Stomach (tissue), 8 donors: ENCODE measurements at regions not wholly inside any gene's neighbourhood (a gene's known extent, or its start where the extent isn't known, plus 50 kb on each side); places are given as distances from the start of the nearest gene placed in this dataset.

Source experiments
- DNase-seq, 2 donors: peaks; one replicate each; pipeline versions ENCODE4 v3.0.0 to v3.0.0-alpha.2; 2013 to 2019
- H3K27ac ChIP-seq, 5 donors: fragments of 200-600 bp in 4 of 5; sonication (generic) in 4 of 5; one replicate each; pipeline ENCODE4 v1.5.1; 2013 to 2019; ENCODE audit warnings: mild to moderate bottlenecking in 1 of 5, moderate library complexity in 1 of 5
- H3K27me3 ChIP-seq, 3 donors: fragments of 200-600 bp; sonication (generic); one replicate each; pipeline ENCODE4 v1.5.1; 2017 to 2019; ENCODE audit warnings: mixed run types in 1 of 3
- H3K36me3 ChIP-seq, 4 donors: fragments of 200-600 bp; sonication (generic); 1 replicate in 3 of 4; 2 replicates in 1 of 4; pipeline ENCODE4 v1.5.1; 2016 to 2019
- H3K4me1 ChIP-seq, 4 donors: fragments of 200-600 bp; sonication (generic); one replicate each; pipeline ENCODE4 v1.5.1; 2016 to 2019
- H3K4me3 ChIP-seq, 4 donors: fragments of 200-600 bp; sonication (generic) in 3 of 4; one replicate each; pipeline ENCODE4 v1.5.1; 2016 to 2019; ENCODE audit warnings: mild to moderate bottlenecking in 1 of 4
- H3K9me3 ChIP-seq, 4 donors: fragments of 200-600 bp; sonication (generic); one replicate each; pipeline ENCODE4 v1.5.1; 2016 to 2019
- CTCF ChIP-seq, 7 experiments: fragments of 450-650 bp in 4 of 7; fragments of 200-600 bp in 3 of 7; sonication (generic) in 3 of 7; IDR thresholded peaks; one replicate each; pipeline ENCODE4 v1.5.1; 2016 to 2019; ENCODE audit warnings: antibody characterized with exemption in 7 of 7, control low read depth in 2 of 7, mild to moderate bottlenecking in 1 of 7
- EP300 ChIP-seq: sonication (generic); formaldehyde crosslinking; IDR thresholded peaks from one replicate; pipeline ENCODE4 v1.6.1; 2017; ENCODE audit warnings: antibody characterized with exemption
- POLR2A ChIP-seq, 4 donors: fragments of 450-650 bp; IDR thresholded peaks; one replicate each; pipeline ENCODE4 v1.6.1; 2016; ENCODE audit warnings: antibody characterized with exemption in 4 of 4, control low read depth in 2 of 4, mild to moderate bottlenecking in 1 of 4, moderate library complexity in 1 of 4
- POLR2AphosphoS5 ChIP-seq, 3 donors: sonication (generic); formaldehyde crosslinking; IDR thresholded peaks; one replicate each; pipeline ENCODE4 v1.6.1; 2016; ENCODE audit warnings: antibody characterized with exemption in 3 of 3
- WGBS, 5 donors: extraction: QIAGEN DNeasy Blood & Tissue Kit in 3 of 5; methylation state at CpG; one replicate each; pipeline versions ENCODE4 v1.1.5 to v1.1.7; 2013 to 2018; 5-methylcytosine and 5-hydroxymethylcytosine counted together
- intact Hi-C: fragments of 100-400 bp; cut with DNase I; formaldehyde crosslinking; loops from one replicate; pipeline ENCODE4 v1.15.1; 2023; ENCODE audit warnings: low total_unique reads
- donor health status: healthy with polysubstance abuse.
- donor health status: Bipolar disorder and iron deficiency.
- donor health status: healthy.

GRCh38 chr3:151550642-151551041, 89.8 kb upstream of the IGSF10 start:
- no peak for DNase-seq
- Histone ChIP-seq H3K36me3 (no peaks in the 10 kb centered on the region), H3K4me3 (no peak overlapping the region), H3K27ac (no peak overlapping the region), H3K27me3 (no peaks in the 10 kb centered on the region), H3K4me1 (no peaks in the 10 kb centered on the region), H3K9me3 (no peaks in the 10 kb centered on the region)
- 84 to 96% (median 93%) methylated on average over 5 of the region's 5 CpGs for WGBS, 5 donors
- intact Hi-C loops, result no loop called here
- no peak for TF ChIP-seq POLR2AphosphoS5 (IDR thresholded peaks at IDR 0.05)
- no peak for TF ChIP-seq POLR2A (IDR thresholded peaks at IDR 0.05)
- no peak for TF ChIP-seq CTCF (IDR thresholded peaks at IDR 0.05)
- TF ChIP-seq EP300, result no peak

- TF ChIP-seq POLR2AphosphoS5 (IDR thresholded peaks at IDR 0.05) (no peak), EP300 (no peak), CTCF (IDR thresholded peaks at IDR 0.05) (no peak), POLR2A (IDR thresholded peaks at IDR 0.05) (no peak)
- Histone ChIP-seq H3K27ac (no peak overlapping the region), H3K9me3 (no peaks in the 10 kb centered on the region), H3K4me3 (no peak overlapping the region), H3K27me3 (no peaks in the 10 kb centered on the region), H3K36me3 (no peaks in the 10 kb centered on the region), H3K4me1 (no peaks in the 10 kb centered on the region)
- DNase-seq, result no peak
- 72 to 82% (median 76%) methylated on average over 4 of the region's 4 CpGs for WGBS, 5 donors
- intact Hi-C loops, result no loop called here
These were observed 89.3 kb upstream of the IGSF10 start for GRCh38 chr3:151550025-151550618.

GRCh38 chr3:151548195-151548594, 87.3 kb upstream of the IGSF10 start:
- WGBS, 5 donors, result 93 to 100% (median 97%) methylated on average over 2 of the region's 2 CpGs
- H3K4me1 ChIP-seq, result no peaks in the 10 kb centered on the region
- no peak for DNase-seq
- intact Hi-C loops, result no loop called here
- H3K9me3 ChIP-seq, result no peaks in the 10 kb centered on the region
- no peaks in the 10 kb centered on the region for H3K27me3 ChIP-seq
- H3K27ac ChIP-seq, result no peak overlapping the region
- no peak for TF ChIP-seq POLR2A (IDR thresholded peaks at IDR 0.05)
- TF ChIP-seq EP300, result no peak
- no peak for TF ChIP-seq POLR2AphosphoS5 (IDR thresholded peaks at IDR 0.05)
- no peak for TF ChIP-seq CTCF (IDR thresholded peaks at IDR 0.05)
- H3K4me3 ChIP-seq, result no peak overlapping the region
- no peaks in the 10 kb centered on the region for H3K36me3 ChIP-seq

- H3K4me1 ChIP-seq, result no peaks in the 10 kb centered on the region
- intact Hi-C loops, result no loop called here
- H3K9me3 ChIP-seq, result no peaks in the 10 kb centered on the region
- no peaks in the 10 kb centered on the region for H3K27me3 ChIP-seq
- H3K36me3 ChIP-seq, result no peaks in the 10 kb centered on the region
- no peak overlapping the region for H3K27ac ChIP-seq
- TF ChIP-seq EP300 (no peak), POLR2A (IDR thresholded peaks at IDR 0.05) (no peak), POLR2AphosphoS5 (IDR thresholded peaks at IDR 0.05) (no peak), CTCF (IDR thresholded peaks at IDR 0.05) (no peak)
- no peak for DNase-seq
- no peak overlapping the region for H3K4me3 ChIP-seq
These were observed 83.3 kb upstream of the IGSF10 start for GRCh38 chr3:151544164-151544548.
